KMS-11 (cell line): ENCODE measurements at regions not wholly inside any gene's neighbourhood (a gene's known extent, or its start where the extent isn't known, plus 50 kb on each side); places are given as distances from the start of the nearest gene placed in this dataset.

Source experiments
- H2AFZ ChIP-seq: fragments of 200-600 bp; sonication (generic); 2 replicates; pipeline ENCODE4 v1.6.1; 2016; ENCODE audit warnings: antibody characterized with exemption, mixed run types, low read depth
- H3K27ac ChIP-seq: fragments of 200-600 bp; sonication (generic); 2 replicates; pipeline ENCODE4 v1.6.1; 2016; ENCODE audit warnings: mild to moderate bottlenecking, mixed run types
- H3K27me3 ChIP-seq: fragments of 200-600 bp; sonication (generic); 2 replicates; pipeline ENCODE4 v1.6.1; 2017; ENCODE audit warnings: mild to moderate bottlenecking, low read depth, mixed run types, moderate library complexity; ENCODE audit not compliant: insufficient read depth
- H3K36me3 ChIP-seq: fragments of 200-600 bp; sonication (generic); 2 replicates; pipeline ENCODE4 v1.6.1; 2017; ENCODE audit warnings: mild to moderate bottlenecking, mixed run types; ENCODE audit not compliant: insufficient read depth
- H3K4me1 ChIP-seq: fragments of 200-600 bp; sonication (generic); 2 replicates; pipeline ENCODE4 v1.6.1; 2016; ENCODE audit warnings: mild to moderate bottlenecking, low read depth, mixed run types; ENCODE audit not compliant: poor library complexity, severe bottlenecking
- H3K4me2 ChIP-seq: fragments of 200-600 bp; sonication (generic); 2 replicates; pipeline ENCODE4 v1.7.0; 2016; ENCODE audit warnings: mild to moderate bottlenecking, mixed run types
- H3K4me3 ChIP-seq: fragments of 200-600 bp; sonication (generic); IDR thresholded peaks from 2 replicates; pipeline ENCODE4 v1.6.1; 2017; ENCODE audit warnings: low read depth, low read length, mixed read lengths; ENCODE audit not compliant: insufficient read depth
- H3K79me2 ChIP-seq: fragments of 200-600 bp; sonication (generic); 2 replicates; pipeline ENCODE4 v1.6.1; 2016; ENCODE audit warnings: low read depth, mixed run types; ENCODE audit not compliant: insufficient read depth
- H3K9ac ChIP-seq: fragments of 200-600 bp; sonication (generic); 2 replicates; pipeline ENCODE4 v1.6.1; 2016; ENCODE audit warnings: mild to moderate bottlenecking, mixed run types
- H4K20me1 ChIP-seq: fragments of 200-600 bp; sonication (generic); 2 replicates; pipeline ENCODE4 v1.6.1; 2016; ENCODE audit warnings: mild to moderate bottlenecking, mixed run types; ENCODE audit not compliant: insufficient read depth
- TF ChIP-seq, protein P1 (sequence below): fragments of 200-600 bp; sonication (generic); conservative IDR thresholded peaks from 2 replicates; pipeline ENCODE4 v1.6.1; 2017; ENCODE audit warnings: low read depth, mild to moderate bottlenecking, antibody characterized with exemption, low read length, moderate library complexity, mixed read lengths

DNA sequence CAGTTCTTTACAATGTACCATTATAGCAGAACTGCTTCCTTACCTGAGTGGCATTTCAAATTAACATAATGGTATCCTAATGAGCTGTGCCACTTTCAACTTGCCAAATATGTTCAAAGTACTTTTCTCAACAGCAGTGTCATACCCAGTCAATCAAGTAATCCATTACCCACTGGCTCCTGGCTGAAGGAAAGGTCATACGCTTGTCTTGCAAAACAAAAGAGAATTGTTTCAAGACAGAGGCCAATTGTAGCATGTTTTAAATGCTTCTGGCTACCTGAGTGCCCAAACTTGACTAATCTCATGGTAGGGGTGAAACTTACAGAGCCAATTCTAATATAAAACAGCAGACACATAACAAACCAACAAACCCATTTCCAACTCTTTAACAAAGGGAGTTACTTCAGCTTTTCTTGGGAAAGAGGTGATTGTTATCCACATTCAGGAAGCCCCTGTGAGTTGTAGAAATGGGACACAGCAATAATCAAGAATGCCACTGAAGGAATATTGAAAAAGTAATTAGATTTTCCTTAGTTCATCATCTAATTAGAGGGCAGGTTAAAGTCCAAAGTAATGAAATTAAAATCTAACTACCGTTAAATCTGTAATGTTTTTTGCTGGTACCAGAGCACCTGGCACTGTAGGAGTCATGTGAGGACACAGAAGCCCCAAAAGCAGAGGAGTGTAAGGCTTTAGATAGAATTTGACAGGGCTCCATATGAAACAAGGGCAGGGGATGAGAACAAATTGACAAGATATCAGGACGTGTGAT lies 241.9 kb downstream of the RWDD3 start:
- no peak overlapping the region for H2AFZ ChIP-seq
- no peaks in the 10 kb centered on the region for H3K79me2 ChIP-seq
- H4K20me1 ChIP-seq = no peaks in the 10 kb centered on the region
- TF ChIP-seq, protein P1, sequence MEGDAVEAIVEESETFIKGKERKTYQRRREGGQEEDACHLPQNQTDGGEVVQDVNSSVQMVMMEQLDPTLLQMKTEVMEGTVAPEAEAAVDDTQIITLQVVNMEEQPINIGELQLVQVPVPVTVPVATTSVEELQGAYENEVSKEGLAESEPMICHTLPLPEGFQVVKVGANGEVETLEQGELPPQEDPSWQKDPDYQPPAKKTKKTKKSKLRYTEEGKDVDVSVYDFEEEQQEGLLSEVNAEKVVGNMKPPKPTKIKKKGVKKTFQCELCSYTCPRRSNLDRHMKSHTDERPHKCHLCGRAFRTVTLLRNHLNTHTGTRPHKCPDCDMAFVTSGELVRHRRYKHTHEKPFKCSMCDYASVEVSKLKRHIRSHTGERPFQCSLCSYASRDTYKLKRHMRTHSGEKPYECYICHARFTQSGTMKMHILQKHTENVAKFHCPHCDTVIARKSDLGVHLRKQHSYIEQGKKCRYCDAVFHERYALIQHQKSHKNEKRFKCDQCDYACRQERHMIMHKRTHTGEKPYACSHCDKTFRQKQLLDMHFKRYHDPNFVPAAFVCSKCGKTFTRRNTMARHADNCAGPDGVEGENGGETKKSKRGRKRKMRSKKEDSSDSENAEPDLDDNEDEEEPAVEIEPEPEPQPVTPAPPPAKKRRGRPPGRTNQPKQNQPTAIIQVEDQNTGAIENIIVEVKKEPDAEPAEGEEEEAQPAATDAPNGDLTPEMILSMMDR = no peak
- H3K4me3 ChIP-seq = no peak overlapping the region
- H3K4me1 ChIP-seq = no peaks in the 10 kb centered on the region
- no peak overlapping the region for H3K4me2 ChIP-seq
- H3K27me3 ChIP-seq = no peaks in the 10 kb centered on the region
- H3K27ac ChIP-seq = no peak overlapping the region
- no peak overlapping the region for H3K9ac ChIP-seq
- no peaks in the 10 kb centered on the region for H3K36me3 ChIP-seq

DNA sequence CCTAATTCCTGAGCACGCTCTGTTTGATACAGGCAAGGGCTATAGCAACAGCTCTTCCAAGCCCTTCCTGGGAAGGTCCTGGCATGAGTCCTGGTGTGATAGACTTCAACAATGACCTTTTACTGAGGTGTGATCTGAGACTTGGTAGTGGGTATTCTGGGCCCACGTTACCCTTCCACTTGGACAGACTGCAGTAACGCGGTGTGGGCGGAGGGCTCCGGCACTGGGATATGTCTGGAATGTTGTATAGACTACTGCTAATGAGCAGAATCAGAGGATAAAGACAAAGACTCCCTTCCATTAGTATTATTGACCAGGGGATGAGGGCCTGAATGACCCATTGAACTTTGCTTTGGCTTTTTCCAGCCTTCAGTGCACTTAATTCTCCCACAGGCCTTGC lies 262.3 kb downstream of the RWDD3 start:
- TF ChIP-seq, protein P1 = no peak
- H3K27ac ChIP-seq = no peak overlapping the region
- no peak overlapping the region for H3K4me3 ChIP-seq

DNA sequence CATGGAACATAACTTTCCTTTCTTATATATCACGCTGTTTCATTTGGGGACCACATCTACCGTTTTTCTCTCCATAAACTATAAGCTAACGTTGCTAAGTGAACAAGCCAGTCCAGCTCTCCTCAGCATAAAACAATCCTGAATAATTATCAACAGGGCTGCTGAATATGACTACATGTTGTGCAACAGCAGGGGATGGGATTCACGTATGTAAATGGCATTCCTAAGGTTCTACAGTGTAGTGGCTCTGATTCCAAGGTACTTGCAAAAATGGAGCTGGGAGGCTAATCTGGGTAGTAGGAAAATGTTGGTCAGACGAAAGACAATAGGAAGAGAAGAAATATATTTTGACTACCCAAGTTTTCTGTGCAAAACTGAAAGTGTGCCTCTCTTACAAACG lies 262.8 kb downstream of the RWDD3 start:
- Histone ChIP-seq H3K9ac (no peak overlapping the region), H4K20me1 (no peaks in the 10 kb centered on the region), H2AFZ (no peak overlapping the region), H3K79me2 (no peaks in the 10 kb centered on the region), H3K4me2 (no peak overlapping the region), H3K36me3 (no peaks in the 10 kb centered on the region), H3K27me3 (no peaks in the 10 kb centered on the region), H3K4me1 (no peaks in the 10 kb centered on the region), H3K27ac (no peak overlapping the region), H3K4me3 (no peak overlapping the region)
- TF ChIP-seq, protein P1 = no peak

More for the DNA sequence above, 262.3 kb downstream of the RWDD3 start:
- Histone ChIP-seq H4K20me1 (no peaks in the 10 kb centered on the region), H2AFZ (no peak overlapping the region), H3K9ac (no peak overlapping the region), H3K36me3 (no peaks in the 10 kb centered on the region), H3K79me2 (no peaks in the 10 kb centered on the region), H3K27me3 (no peaks in the 10 kb centered on the region), H3K4me1 (no peaks in the 10 kb centered on the region), H3K4me2 (no peak overlapping the region)

DNA sequence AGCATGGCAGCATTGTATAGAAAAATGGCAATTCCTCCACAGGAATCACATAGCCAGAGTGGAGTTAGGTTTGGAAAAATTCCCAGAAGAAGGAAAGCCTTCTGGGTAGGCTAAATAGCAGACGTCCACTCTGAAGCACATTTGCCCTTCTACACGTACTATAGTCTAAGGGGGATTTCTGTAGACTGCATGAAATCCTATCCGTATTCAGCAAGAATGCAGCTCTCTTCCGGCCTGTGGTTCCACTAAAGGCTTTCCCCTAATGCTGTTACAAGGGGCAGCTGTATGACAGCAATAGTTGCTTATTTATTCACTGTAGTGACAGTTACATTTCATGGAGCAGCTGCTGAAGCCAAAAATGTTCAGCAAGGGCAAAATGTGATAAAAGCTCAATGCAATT lies 263.6 kb downstream of the RWDD3 start:
- Histone ChIP-seq H3K4me1 (no peaks in the 10 kb centered on the region), H3K27ac (no peak overlapping the region), H2AFZ (no peak overlapping the region), H3K79me2 (no peaks in the 10 kb centered on the region), H4K20me1 (no peaks in the 10 kb centered on the region), H3K4me2 (no peak overlapping the region), H3K27me3 (no peaks in the 10 kb centered on the region), H3K36me3 (no peaks in the 10 kb centered on the region), H3K4me3 (no peak overlapping the region), H3K9ac (no peak overlapping the region)
- TF ChIP-seq, protein P1 = no peak
